GM19468 (cell line): ENCODE measurements at regions not wholly inside any gene's neighbourhood (a gene's known extent, or its start where the extent isn't known, plus 50 kb on each side); places are given as distances from the start of the nearest gene placed in this dataset.
"Not testable (repeated sequence)": the region's sequence is repeated elsewhere in the genome, so short reads cannot be mapped to it uniquely, and the experiment has no call there.

ENCODE experiments used
- ATAC-seq: cut with Tn5 transposase; IDR thresholded peaks from one replicate; pipeline ENCODE4 v1.9.1; 2021; ENCODE audit warnings: mild to moderate bottlenecking, moderate library complexity, moderate number of reproducible peaks; ENCODE audit not compliant: unreplicated experiment; ENCODE audit errors: extremely low read depth

DNA sequence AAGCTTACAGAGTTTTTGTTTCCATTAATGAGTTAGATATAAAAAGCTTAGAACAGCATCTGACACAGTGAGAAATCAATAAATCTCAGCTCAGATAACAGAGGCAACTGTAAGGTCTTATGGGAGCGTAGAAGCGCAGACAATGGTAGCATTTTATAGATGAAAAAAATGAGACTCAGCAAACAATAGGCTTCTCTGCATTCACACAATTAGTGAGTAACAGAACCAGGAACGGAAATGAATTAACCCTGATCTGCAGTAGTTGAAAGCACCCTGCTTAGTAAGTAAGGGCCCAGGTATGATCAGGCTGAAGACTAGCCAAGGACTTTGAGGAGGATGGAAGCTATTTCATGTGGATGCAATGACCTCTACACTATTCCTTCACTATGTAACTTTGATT, 147.2 kb upstream of the EYA4 start:
- ATAC-seq, result no peak

DNA sequence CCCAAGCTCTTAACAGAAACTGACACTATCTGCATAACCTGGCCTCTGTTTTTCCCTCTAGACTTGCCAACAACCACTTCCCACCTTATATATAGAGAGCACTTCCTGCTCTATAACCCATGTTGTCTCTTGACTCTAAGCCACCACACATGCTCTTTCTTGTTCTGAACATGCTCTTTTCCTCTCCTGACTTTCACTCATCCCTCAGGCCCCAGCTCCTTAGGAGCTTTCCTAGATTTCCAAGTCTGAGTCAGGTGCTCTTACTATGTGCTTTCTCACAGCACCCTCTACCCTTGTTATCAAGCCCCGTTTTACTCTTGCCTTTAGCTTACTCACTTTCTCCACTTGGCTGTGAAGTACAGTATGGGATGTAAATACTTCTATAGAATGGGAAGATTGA, 143.9 kb upstream of the EYA4 start:
- no peak for ATAC-seq

DNA sequence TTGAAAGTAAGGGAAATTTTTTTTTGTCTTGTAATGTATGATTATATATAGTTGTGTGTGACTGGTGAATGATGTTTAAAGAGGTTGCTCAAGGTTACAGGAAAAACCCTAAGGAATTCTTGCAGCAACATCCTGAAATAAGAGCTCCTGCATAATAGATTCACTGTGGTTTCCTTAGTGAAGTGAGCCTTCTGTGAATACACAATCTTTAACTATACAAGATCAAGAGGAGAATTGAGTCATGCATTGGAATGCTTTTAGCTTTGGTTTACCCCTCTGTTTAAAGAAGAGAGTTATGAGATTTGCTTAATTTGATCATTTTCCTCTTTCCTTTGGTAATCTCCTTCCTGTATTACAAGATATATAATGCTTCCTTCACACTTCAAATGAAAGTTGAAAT, 141.6 kb upstream of the EYA4 start:
- ATAC-seq, result no peak

DNA sequence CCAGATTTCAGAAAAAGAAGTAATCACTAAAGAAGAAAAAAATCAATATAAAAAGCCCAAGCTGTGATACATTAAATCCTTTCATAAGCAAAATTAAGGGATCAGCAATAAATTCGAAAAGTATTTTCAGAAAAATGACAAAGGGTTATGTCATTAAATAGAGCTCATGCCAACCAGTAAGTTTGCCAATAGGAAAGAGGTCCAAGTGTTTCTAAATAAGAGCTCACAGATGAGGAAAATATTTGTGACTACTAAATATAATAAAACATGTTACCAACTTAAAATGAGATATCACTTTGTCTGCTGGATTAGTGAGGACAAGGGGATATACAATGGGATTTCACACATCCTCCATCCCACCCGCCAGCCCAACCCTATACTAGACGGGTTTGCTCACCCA, 140.3 kb upstream of the EYA4 start:
- no peak for ATAC-seq

DNA sequence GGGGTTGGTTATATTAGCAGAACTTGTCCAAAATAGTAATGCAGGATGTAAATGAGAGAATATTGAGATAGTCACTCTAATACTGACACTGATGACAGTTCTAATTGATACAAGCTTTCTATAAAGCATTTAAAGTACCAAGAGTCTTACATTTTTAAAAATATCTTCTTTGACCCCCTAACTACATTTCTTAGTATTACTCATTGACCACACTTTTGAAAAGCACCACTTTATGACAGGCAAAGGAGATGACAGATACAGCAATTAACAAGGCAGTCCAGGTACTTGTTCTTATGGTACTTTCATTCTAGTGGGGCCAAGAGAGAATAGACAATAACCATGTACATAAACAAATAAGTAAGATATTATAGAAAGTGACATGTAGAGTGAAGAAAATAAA, 139.4 kb upstream of the EYA4 start:
- ATAC-seq, result no peak

DNA sequence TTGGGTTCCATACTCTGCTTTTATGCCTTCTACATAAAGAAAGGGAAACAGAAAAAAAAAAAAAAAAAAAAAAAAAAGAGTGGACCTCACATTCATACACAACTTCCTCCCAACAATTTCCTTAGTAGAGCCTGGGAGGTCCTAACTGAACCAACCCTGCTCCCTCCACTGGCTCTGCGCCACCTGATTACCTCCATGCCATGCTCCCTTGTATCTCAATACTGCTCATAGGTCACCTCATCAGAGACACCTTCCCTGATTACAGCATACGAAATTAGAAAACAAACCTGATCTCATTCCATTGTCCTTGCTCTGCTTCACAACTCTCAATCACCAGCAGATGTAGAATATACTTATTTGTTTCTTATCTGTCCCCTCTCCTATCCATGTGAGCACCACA, 134.2 kb upstream of the EYA4 start:
- no peak for ATAC-seq

DNA sequence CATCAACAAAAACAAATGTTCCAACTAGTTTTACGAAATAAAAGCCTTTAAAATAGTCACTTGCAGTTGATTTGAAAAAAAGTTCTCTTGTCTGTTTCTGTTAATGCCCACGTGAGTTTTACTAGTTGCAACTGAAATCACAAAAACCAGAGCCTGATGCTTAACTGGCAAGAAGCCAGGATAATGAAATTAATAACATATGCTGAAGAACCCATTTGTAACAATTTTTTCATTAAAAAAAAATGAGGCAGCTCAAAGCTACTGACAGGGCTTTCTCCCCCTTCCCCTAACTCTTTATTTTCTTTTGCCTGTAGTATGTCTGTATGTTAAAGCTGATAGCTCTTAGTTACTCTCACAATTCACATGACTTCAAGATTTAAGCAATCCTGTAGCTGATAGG, 132.7 kb upstream of the EYA4 start:
- ATAC-seq, result no peak

DNA sequence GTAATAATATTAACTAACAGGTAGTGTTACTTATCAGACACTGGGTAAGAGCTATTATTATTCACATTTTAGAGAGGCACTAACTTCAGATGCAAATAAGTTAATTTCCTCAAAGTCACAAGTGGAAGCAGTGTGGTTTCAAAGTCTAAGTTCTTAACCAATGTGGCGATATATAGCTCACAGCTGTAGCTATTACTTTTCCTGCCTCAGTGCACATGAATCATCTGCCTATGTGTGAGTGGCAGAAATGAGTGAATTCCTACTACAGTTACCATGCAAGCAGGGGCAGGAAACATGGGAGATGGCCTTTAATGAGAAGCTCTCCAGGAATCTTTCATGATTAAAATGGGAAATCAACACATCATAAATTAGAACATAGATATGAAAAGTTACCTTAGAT, 126.2 kb upstream of the EYA4 start:
- no peak for ATAC-seq

DNA sequence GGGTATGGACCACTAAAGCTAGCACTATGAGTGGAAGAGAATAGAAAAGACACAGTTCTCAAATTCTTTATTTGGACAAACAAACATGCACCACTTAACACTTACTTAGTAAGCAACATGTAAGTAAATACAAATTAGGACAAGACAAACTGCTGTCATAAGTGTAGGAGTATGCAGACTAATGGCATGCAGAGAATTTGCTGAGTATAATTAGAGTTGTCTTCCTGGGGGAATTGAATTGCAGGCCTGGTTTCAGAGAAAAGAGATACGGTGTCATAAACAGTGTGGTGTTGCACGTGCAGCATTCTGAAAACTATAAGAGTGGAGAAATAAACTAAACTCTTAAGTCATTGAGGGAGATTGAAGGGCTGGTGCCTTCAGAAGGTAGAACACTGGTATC, 125.2 kb upstream of the EYA4 start:
- ATAC-seq, result no peak

DNA sequence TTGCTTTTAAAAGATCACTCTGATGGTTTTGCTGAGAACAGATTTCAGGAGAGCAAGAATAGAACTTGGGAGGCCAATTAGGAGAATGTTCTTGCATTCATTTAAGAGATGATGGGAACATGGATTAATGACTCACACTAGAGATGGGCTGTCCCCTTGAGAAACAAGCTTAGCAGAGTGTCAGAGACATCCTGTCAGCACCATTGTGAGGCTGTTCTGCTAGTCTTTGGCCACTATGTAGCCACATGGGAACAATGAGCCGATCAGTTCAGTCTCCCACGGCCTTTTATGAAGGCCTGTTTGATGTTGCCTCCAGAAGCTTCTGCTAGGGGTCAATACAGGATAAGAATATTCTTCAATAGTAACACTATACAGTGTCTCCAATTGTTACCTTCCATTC, 113.0 kb upstream of the EYA4 start:
- no peak for ATAC-seq

DNA sequence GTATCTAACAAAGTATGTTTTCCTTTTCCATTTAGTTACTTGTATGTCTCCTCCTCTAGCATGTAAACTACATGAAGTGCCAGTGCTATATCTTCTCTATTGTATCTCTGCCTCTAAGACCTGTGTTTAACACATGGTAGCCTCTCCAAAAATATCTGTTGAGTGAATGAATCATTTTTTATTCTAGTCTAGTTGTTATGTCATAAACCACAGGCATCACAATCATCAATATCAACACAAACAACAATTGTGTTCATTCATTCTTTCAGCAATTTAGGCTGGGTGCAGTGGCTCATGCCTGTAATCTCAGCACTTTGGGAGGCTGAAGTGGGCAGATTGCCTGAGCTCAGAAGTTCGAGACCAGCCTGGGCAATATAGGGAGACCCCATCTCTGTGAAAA, 111.6 kb upstream of the EYA4 start:
- ATAC-seq, result no peak

DNA sequence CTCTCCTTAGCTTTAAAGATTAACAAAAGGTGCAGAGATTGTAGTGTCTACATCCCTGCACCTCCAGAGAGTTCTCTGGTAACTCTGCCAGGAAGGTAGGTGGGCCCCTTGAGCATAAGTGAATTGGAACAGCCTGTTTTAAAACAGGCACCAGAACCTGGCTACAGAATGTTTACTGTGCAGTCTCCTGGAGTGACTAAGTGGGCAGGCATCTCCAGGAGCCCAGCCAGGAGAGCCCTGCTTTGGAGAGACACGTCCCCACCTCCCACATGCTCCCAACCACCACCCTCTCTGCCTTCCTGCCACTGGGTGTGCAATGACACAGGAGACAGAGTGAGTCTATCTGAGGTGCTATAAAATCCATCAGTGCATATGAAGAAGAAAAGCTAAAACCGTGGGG, 110.3 kb upstream of the EYA4 start:
- ATAC-seq, result no peak

DNA sequence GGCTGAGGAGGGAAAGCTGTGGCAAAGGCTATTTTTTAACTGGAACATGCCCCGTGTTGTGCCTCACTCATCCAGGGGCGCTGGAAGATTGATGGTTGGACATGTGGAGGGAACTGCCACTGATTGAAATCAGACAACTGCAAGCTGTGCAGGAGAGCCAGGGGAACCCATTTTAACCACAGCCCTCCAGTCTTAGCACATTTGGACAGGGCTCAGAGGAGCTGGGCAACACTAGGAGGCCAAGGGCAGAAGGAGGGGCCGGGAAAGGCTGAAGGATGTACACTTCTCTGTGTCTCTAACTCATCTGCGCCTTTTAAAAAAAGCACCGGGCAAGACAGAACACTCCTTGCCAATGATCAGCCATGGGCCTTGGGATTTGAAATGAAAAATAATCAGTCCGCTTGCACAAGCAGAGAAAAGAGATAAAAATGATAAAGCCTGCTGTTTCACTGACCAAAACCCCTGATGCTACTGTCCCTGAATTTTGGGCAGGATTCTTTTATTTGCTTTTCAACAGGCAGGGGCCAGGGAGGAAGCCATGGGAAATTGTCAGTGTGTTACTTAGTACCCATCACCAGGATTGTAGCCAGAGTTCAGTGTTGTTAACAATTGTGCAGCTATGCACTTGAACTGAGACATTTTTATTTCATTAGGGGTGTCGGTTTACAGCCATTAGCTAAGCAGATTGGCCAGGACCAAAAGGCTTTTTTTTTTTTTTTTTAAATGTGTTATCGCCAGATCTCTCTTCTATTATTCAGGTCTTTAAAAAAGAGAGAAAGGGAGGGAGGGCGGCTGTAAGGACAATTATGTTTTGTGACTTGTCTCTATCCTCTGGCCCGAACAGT, 109.3 kb upstream of the EYA4 start:
- ATAC-seq, result no peak

DNA sequence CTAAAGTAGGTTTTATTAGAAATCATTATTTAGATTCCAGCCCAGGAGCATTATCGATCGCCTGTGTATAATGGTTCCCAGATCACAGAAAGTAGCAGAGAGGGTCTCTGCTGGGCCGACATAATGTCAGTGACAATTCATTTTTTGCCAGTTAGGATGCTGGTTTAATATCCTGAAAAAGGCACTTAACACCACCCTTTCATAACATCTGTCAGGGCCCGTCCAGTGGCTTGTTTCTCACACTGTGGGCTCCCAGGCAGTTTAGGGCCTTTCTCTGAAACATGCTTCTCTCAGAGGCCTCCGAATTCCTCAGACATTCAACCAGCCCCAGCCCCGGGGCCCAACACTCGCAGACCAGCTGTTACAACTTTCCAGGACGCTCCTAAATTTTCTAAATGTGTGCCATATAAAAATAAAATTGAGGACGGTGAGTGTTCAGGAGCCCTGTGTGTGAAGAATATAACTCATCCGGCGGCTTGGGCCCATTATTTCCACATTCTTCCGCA, 108.6 kb upstream of the EYA4 start:
- no peak for ATAC-seq

DNA sequence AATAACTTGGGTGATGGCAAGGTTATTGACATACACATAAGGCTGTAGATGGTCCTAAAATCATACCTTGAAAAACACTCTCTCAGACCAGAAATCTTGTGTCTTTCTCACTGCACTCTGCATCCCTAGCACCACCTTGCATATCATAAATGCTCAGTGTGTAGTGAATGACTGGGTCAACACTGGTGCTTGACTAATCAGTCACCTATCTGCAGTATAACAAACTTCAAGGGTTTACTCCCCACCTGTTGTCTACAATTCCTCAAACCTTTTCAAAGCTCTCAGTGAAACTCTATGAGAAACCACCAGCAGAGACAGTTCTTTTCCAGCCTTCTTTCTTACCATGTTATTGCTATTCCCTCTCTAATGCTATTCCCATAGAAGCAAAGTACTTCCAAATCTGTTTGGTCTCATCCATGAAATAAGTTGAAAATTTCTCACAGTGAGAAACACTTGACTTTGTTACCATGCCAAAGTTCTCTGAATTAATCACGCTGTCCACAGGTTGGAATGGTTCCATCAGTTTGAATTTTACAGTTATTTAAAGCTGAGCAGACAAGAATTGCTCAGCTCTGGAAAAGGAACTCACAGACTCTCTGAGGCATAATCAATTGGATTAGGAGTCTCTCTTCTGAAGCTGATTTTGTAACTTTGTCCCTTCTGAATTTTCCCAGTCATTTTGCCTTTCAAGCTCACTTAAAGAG, 104.8 kb upstream of the EYA4 start:
- ATAC-seq, result no peak

DNA sequence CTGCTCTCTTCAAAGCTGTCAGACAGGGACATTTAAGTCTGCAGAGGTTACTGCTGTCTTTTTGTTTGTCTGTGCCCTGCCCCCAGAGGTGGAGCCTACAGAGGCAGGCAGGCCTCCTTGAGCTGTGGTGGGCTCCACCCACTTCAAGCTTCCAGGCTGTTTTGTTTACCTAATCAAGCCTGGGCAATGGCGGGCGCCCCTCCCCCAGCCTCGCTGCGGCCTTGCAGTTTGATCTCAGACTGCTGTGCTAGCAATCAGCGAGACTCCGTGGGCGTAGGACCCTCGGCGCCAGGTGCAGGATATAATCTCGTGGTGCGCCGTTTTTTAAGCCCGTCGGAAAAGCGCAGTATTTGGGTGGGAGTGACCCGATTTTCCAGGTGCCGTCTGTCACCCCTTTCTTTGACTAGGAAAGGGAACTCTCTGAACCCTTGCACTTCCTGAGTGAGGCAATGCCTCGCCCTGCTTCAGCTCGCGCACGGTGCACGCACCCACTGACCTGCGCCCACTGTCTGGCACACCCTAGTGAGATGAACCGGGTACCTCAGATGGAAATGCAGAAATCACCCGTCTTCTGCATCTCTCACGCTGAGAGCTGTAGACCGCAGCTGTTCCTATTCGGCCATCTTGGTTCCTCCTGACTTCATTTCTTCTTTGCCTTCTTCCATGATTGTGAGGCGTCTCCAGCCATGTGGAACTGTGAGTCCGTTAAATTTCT, 93.5 kb upstream of the EYA4 start:
- not testable (repeated sequence) for ATAC-seq

DNA sequence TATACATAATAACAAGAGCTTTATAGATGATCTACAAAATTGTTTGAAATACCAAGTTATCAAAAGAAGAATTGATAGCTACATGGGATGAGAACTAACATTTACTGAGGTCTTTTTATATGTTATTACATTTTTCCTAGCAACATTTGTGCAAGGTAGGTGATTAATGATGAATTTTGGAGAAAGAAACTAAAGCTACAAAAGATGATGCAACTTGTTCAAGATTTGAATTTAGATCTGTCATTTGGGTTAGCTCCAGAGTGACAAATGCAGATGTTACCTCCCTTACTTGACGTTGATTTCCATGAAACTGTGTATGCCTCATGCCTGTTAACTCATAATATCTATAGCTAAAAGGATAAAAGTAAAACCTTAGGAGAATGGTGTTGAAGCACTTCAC, 84.5 kb upstream of the EYA4 start:
- ATAC-seq, result no peak

DNA sequence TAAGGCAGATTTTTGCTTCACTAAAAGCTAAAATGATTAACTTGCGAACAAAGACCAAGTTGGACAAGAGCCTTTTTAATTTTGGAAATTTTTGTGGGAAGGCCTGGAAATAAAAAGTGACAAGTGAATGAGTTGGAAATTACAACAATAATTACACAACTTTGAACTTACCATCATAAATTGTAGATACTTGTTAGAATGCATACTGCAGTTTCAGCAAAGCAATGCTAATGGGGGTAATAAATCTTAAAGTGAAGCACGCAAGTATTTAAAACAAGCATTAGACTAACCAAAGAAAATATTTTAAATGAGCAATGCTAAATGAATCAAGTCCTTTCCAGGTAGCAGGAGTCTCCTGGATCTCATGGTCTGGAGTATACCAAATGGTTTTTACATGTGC, 83.2 kb upstream of the EYA4 start:
- no peak for ATAC-seq

DNA sequence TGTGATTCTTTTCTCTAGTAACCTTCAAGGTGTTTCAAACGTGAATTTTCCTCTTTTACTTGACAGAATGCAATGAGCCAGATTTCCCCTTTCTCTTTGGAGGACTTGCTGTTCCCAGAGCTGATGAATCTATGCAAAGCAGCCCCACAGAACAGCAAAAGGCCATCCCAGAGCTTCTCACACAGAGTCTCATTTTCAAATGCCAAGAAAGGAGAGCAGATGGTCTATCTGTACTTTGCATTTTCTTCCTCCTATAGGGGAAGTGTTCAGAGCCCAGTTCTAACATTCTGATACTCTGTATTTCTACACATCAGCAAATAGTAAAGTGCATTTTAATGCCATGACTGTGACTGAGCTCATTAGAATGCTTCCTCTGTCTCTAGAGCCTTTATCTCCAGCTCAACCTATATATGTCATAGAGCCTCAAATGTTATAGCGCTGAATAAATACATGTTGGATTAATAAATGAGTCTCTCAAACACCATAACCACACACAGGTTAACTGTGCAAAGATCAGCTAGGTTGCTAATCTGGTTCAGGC, 81.8 kb upstream of the EYA4 start:
- ATAC-seq, result no peak

DNA sequence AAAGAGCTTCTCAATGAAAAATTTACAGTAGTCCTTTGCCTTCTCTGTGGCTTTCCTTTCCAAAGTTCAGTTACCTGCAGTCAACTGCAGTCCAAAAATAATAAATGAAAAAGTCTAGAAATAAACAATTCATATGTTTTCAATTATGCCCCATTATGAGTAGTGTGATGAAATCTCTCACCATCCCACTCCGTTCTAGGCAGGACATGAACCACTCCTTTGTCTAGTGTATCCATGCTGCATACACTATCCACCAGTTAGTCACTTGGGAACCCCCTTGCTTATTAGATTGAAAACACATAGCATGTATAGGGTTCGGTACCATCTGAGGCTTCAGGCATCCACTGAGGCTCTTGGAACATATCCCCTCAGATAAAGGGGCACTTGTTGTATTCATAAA, 80.6 kb upstream of the EYA4 start:
- ATAC-seq, result no peak

DNA sequence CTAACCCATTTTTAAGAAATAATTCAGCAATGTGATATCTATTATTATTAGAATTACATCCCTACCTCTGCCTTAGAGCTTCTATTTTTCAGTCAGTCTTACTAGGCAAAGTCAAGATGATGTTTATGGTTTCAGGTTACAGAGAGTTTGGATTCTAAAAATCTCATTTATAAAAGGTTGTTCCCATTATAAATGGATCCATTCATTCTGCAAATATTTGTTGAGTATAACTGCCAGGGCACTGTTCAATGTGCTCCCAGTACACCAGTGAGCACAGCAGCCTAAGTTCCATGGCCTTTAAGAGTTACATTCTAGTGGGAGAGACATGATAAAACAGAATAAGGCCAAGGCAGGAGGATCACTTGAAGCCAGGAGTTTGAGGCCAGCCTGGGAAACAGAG, 75.9 kb upstream of the EYA4 start:
- no peak for ATAC-seq
